ENCODE measurements at regions not wholly inside any gene's neighbourhood (a gene's known extent, or its start where the extent isn't known, plus 50 kb on each side); places are given as distances from the start of the nearest gene placed in this dataset.

- no peak for DNase-seq (ENCODE audit: low spot score)
These were observed 50.2 kb upstream of the CDK1 start for GRCh38 chr10:60728056-60728455.

DNA sequence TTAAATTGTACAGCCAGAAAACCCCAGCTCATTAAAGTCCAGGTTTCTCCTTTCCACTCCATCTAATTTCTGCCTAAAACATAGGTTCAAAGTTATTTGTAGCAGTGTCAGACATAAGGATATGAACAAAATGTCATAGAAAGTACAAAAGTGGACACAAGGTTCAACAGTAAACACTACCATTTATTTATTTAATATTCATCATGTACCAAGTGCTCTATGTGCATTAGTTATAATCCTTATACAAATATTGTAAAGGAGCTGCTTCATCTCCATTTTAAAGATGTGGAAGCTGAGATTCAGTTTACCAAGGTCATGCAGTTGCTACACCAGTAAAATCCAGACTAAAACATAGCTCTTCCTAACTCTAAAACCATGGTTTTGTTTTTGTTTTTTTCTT is 52.0 kb upstream of the CDK1 start:
- no peak for DNase-seq (ENCODE audit: low spot score)

DNA sequence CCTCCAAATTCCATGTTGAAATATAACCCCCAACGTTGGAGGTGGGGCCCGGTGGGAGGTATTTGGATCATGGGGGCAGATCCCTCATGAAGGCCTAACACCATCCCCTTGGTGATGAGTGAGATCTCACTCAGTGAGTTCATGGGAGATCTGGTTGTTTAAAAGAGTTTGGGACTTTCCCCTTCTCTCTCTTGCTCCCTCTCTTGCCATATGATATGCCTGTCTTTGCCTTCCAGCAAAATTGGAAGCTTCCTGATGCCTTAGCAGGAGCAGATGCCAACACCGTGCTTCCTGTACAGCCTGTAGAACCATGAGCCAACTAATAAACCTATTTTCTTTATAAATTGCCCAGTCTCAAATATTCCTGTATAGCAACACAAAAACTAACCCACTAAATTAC is 55.7 kb upstream of the CDK1 start:
- DNase-seq (ENCODE audit: low spot score) = no peak

- no peak for DNase-seq (ENCODE audit: low spot score)
These were observed 58.6 kb upstream of the CDK1 start for GRCh38 chr10:60719721-60720120.

DNA sequence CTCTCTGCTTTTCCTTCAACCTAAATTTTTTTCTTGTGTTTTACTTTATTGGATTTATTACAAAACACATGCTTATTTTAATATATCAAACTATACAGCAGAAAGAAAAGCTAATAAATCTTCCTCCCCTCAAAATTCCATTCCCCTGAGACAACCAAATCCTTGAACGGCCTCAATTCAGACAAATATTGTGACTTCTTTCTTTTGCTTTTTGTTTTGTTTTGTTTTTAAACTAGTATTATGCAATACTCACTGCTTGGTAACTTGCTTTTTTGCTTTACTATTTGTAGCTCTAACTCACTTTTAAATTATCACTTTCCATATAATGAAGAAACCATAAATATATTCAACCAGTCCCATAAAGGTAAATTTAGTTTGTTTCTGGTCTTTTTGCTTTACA is 59.4 kb upstream of the CDK1 start:
- no peak for DNase-seq (ENCODE audit: low spot score)

- DNase-seq (ENCODE audit: low spot score) = no peak
These were observed 60.4 kb upstream of the CDK1 start for GRCh38 chr10:60717852-60718251.

DNA sequence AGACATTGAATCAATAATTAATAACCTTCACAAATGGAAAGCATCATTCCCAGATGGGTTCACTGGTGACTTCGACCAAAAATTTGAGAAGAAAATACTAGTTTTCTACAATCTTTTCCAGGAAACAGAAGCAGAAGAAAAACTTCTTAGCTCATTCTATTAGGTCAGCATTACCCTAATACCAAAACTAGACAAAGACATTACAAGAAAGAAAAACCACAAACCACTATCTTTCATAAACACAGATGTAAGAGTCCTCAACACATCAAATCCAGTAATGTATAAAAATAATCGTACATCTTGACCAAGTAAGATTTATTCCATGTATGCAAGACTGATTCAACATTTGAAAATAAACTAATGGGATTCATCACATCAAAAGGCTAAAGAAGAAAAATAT is 64.0 kb upstream of the CDK1 start:
- DNase-seq (ENCODE audit: low spot score) = no peak

DNA sequence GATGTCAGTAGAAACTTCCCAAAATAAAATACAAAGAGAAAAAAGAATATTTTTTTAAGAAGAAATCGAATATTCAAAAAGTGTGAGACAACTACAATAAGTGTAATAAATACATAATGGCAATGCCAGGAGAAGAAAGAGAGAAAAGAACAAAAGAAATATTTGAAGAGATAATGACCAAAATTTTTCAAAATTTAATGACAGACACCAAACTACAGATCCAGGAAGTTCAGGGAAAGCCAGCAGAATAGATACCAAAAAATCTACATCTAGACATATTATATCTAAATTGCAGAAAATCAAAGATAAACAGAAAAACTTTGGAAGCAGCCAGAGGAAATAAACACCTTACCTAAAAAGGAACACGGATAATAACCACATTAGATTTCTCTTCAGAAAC is 66.8 kb upstream of the CDK1 start:
- no peak for DNase-seq (ENCODE audit: low spot score)

DNA sequence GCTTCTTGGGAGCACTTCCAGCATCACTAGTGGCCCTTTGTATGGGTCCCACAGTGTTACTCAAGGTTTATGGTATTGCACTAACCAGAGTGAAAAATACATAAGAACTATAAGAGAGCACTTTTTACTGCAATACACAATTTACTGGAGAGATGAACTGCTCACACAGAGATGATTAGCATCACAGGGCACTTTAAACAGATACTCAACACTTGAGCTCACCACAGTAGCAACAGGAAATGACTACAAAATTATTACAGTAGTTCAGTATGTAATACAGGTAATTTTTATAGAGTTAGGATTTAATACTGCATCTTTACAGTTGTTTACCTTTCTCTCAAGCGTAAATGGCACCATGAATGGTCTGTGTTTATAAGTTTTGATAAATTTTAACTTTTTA is 68.2 kb upstream of the CDK1 start:
- no peak for DNase-seq (ENCODE audit: low spot score)

DNA sequence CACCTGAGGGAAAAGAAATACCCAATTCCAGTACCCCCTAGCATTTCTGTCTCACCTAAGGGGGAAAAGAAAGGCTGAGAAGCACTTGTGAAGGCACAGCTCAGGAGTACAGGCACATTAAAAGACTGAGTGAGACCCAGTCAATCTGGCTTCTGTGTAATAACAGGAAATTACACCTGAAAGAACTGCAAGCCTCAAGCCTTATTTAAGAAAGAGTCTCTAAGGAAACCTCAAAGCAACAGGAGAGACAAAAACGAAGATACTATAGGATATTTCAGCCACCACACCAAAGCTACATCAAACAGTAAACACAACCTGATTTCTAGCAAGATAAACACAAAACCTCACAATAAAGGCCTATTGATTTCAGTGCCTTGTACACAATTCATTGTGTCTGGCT is 69.6 kb upstream of the CDK1 start:
- DNase-seq (ENCODE audit: low spot score) = no peak

GRCh38 chr10:60707841-60708240 is 70.4 kb upstream of the CDK1 start:
- DNase-seq (ENCODE audit: low spot score) = no peak

DNA sequence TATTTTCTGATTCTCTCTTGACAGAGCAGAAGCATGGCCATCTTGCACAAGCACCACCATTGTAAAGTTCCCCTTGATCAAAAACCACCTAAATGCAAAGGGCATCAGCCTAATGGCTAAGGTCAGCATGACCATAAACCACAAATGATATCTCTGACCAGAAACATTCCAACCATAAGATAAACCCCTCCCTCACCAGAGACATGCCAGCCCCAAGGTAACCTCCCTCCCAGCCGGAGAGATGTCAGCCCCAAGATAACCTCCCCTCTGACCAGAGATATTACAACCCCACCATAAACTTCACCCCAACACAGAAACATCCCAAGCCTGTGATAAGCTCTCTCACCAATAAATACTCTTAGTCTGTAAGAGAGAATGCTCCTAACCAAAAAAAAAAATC is 72.1 kb upstream of the CDK1 start:
- no peak for DNase-seq (ENCODE audit: low spot score)

GRCh38 chr10:60705376-60705775 is 72.9 kb upstream of the CDK1 start:
- DNase-seq (ENCODE audit: low spot score) = no peak

DNA sequence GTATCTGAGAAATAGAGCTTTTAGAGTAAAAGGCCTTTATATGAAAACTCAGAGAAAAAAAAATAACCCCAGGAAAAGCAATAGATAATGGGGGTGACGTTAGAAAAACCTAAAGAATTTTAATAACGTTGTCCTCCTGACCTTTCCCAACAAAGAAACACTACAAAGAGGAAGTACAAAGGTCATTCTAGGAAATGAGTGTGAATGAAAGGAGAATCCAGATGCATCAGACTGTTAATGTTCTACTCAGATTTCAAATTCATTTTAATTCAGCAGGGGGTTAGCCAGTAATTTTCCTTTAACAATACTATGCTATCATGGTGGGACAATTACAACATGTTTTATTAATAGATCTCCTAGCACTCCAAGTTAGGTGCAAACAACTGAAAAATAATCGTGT is 73.8 kb upstream of the CDK1 start:
- DNase-seq (ENCODE audit: low spot score) = no peak

GRCh38 chr10:60703266-60704041 is 74.8 kb upstream of the CDK1 start:
- no peak for DNase-seq (ENCODE audit: low spot score)

DNA sequence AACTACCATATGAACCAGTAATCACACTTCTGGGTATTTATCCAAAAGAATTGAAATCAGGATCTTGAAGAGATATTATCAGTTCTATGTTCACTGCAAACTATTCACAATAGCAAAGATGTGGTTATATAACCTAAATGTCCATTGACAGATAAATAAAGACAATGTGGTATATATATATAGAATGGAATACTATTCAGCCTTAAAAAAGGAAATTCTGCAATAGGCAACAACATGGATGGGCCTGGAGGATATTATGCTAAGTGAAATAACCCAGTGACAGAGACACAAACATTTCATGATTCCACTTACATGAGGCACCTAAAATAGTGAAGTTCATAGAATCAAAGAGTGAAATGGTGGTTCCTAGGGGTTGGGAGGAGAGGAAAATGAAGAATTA is 90.6 kb upstream of the CDK1 start:
- no peak for DNase-seq (ENCODE audit: low spot score)

- no peak for DNase-seq (ENCODE audit: low spot score)
These were observed 94.2 kb upstream of the CDK1 start for GRCh38 chr10:60684091-60684490.

DNA sequence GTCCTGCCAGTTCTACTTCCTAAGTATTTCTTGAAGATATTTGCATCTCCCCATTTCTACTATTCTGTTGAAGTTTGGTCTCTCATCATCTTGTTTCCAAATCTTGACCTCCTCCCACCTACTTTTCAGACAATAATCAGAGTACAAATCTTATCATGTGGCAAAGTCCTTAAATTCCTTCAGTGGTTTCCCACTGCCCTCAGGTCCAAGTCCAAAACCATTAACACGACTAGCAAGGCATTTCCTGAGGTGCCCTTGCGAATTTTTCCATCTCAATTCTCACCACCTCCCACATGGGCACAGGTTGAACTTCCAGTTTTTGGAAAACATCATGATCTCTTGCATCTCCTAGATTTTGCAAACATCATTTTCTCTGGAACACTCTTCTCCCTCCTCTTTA is 97.2 kb upstream of the CDK1 start:
- DNase-seq (ENCODE audit: low spot score) = no peak

- no peak for DNase-seq (ENCODE audit: low spot score)
These were observed 98.8 kb upstream of the CDK1 start for GRCh38 chr10:60679388-60679990.

DNA sequence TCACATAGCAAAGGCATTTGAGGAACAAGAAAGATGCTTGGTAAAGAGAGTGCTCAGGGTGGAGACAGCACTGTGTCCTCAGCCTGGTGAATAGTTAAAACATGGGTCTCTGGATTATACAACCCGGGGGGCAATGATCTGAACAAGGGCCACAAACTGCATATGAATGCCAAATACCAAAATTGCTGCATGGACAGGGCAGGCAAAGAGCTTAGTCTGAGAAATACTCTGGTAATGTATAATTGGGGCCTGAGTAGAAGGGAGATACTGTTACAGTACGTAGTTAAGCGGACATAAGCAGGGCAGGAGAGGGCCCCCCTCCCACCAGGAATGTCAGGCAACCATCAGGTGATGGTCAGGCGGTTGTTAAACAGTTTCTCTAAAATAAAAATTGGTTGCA is 99.3 kb upstream of the CDK1 start:
- DNase-seq (ENCODE audit: low spot score) = no peak

DNA sequence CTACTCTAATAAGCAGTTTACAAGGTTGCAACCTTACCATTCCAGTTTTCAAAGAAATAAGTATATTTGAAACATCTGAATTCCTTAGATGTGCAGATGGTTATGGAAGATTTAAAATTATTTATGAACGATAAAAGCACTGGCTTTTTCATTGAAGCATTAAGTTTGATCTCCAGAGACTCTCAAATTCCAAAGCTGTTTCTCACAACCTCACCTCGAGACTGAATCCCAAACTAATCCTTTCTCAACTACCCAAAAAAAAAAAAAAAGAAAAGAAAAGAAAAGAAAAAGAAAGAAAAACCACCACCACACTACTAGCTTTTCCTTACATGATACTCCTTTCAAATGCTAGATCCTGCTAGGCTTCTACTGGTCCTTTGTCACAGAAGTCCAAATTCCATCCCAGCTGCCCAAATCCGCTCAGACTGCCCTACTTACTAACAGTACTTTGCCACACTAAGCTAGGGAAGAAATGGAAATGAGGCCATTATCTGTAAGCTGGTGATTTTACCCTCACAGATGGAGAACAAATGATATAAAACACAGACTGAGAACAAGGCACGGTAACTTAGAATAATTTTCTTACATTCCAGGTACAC is 100.6 kb upstream of the CDK1 start:
- no peak for DNase-seq (ENCODE audit: low spot score)

DNA sequence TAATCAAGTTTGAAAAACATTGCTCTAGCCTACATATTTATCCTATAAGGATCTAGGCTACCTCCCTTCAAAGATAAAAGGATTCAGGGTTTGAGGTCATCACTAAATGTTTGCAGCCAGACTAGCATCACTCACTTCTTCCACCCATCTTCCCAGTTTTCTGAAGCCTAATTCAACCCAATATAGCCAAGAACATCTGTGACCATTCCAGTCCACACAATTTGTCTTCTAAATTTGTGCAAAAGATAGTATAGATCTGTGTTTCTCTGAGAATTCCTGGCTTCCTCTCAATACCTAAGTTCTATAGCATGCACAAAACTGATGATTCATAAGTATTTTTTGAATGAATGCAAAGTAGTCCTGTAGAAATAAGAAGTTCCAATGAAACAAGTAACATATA is 103.0 kb upstream of the CDK1 start:
- no peak for DNase-seq (ENCODE audit: low spot score)

DNA sequence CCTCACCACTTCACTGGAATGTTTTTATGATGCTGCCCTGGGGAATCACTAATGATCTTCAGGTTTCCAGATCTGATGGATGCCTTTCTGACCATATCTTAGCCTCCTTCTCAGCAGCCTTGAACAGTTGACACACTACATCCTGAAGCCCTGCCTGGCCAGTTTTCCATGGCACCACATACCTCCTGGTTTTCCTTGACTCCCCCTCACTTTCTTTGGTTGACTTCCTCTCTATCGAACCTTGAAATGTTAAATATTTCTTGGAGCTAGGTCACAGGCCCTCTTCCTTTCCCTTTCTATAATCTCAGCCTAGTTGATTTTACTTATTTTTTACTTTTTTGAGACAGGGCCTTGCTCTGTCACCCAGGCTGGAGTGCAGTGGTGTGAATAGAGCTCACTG is 108.8 kb upstream of the CDK1 start:
- DNase-seq (ENCODE audit: low spot score) = no peak

- no peak for DNase-seq (ENCODE audit: low spot score)
These were observed 112.1 kb upstream of the CDK1 start for GRCh38 chr10:60666221-60666620.

Data from ureter (tissue), 1 donor.